DOHH2 (cell line): ENCODE measurements at regions not wholly inside any gene's neighbourhood (a gene's known extent, or its start where the extent isn't known, plus 50 kb on each side); places are given as distances from the start of the nearest gene placed in this dataset.

ENCODE experiments used
- EZH2phosphoT487 ChIP-seq: fragments of 200-600 bp; sonication (generic); IDR thresholded peaks from 2 replicates; pipeline ENCODE4 v1.6.1; 2017; ENCODE audit warnings: borderline replicate concordance, mild to moderate bottlenecking, antibody characterized with exemption, low read length, moderate library complexity, mixed read lengths
- TF ChIP-seq, protein P1 (sequence below): fragments of 200-600 bp; sonication (generic); IDR thresholded peaks from one replicate; pipeline ENCODE4 v1.5.1; 2014; ENCODE audit warnings: antibody characterized with exemption, mild to moderate bottlenecking, low read depth, low read length; ENCODE audit not compliant: poor library complexity, severe bottlenecking

DNA sequence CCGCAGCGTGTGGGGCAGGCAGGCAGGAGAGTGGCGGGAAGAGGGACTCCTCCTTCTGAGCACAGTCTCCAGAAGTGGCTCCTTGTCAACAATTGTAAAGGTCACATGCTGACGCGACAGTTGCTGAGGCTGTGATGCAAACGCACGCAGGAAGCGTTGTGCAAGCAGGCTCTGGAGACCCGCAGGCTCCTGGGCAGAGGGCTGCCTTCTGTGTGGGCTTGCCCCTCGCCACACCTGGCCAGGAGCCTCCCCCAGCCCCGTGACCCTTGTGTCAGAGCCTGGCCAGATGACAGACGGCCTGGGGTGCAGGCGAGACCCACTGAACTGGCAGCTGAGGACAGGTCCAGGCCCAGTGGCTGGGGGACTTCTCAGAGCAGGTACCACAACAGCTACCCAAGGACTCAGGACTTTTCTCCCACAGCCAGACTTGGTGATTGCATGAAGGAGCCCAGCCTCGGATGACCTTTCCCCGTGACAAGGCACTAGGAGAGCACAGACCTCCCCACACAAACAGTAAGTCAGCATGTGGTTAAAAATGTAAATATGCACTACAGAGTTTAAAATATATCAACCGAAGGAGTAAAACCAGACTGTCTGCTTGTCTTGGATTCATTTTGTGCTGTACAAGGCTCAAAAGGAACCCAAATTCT is 222.1 kb upstream of the RREB1 start:
- TF ChIP-seq, protein P1, sequence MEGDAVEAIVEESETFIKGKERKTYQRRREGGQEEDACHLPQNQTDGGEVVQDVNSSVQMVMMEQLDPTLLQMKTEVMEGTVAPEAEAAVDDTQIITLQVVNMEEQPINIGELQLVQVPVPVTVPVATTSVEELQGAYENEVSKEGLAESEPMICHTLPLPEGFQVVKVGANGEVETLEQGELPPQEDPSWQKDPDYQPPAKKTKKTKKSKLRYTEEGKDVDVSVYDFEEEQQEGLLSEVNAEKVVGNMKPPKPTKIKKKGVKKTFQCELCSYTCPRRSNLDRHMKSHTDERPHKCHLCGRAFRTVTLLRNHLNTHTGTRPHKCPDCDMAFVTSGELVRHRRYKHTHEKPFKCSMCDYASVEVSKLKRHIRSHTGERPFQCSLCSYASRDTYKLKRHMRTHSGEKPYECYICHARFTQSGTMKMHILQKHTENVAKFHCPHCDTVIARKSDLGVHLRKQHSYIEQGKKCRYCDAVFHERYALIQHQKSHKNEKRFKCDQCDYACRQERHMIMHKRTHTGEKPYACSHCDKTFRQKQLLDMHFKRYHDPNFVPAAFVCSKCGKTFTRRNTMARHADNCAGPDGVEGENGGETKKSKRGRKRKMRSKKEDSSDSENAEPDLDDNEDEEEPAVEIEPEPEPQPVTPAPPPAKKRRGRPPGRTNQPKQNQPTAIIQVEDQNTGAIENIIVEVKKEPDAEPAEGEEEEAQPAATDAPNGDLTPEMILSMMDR, result no peak
- TF ChIP-seq EZH2phosphoT487, result no peak
